ENCODE measurements at regions not wholly inside any gene's neighbourhood (a gene's known extent, or its start where the extent isn't known, plus 50 kb on each side); places are given as distances from the start of the nearest gene placed in this dataset.

GRCh38 chr6:15796844-15797243, 134.0 kb upstream of the DTNBP1 start:
- DNase-seq (ENCODE audit: low read depth), result no peak

GRCh38 chr6:15796130-15796771, 133.4 kb upstream of the DTNBP1 start:
- no peak for DNase-seq (ENCODE audit: low read depth)

GRCh38 chr6:15793826-15794225, 131.0 kb upstream of the DTNBP1 start:
- no peak for DNase-seq (ENCODE audit: low read depth)

- no peak for DNase-seq (ENCODE audit: low read depth)
These were observed 130.5 kb upstream of the DTNBP1 start for GRCh38 chr6:15793288-15793687.

- no peak for DNase-seq (ENCODE audit: low read depth)
These were observed 130.0 kb upstream of the DTNBP1 start for GRCh38 chr6:15792842-15793241.

- DNase-seq (ENCODE audit: low read depth), result no peak
These were observed 128.8 kb upstream of the DTNBP1 start for GRCh38 chr6:15791448-15792181.

GRCh38 chr6:15790116-15790515, 127.3 kb upstream of the DTNBP1 start:
- DNase-seq (ENCODE audit: low read depth), result no peak

- no peak for DNase-seq (ENCODE audit: low read depth)
These were observed 124.0 kb upstream of the DTNBP1 start for GRCh38 chr6:15786846-15787245.

GRCh38 chr6:15783484-15783883, 120.7 kb upstream of the DTNBP1 start:
- no peak for DNase-seq (ENCODE audit: low read depth)

- DNase-seq (ENCODE audit: low read depth), result no peak
These were observed 119.1 kb upstream of the DTNBP1 start for GRCh38 chr6:15781890-15782289.

GRCh38 chr6:15781333-15781732, 118.5 kb upstream of the DTNBP1 start:
- no peak for DNase-seq (ENCODE audit: low read depth)

- no peak for DNase-seq (ENCODE audit: low read depth)
These were observed 117.6 kb upstream of the DTNBP1 start for GRCh38 chr6:15780437-15780836.

GRCh38 chr6:15779726-15780125, 116.9 kb upstream of the DTNBP1 start:
- DNase-seq (ENCODE audit: low read depth), result no peak

GRCh38 chr6:15776458-15776980, 113.7 kb upstream of the DTNBP1 start:
- peak; percentile 21 for DNase-seq (ENCODE audit: low read depth)

- DNase-seq (ENCODE audit: low read depth), result no peak
These were observed 112.9 kb upstream of the DTNBP1 start for GRCh38 chr6:15775741-15776140.

GRCh38 chr6:15775076-15775634, 112.3 kb upstream of the DTNBP1 start:
- DNase-seq (ENCODE audit: low read depth), result no peak

GRCh38 chr6:15773806-15774410, 111.1 kb upstream of the DTNBP1 start:
- no peak for DNase-seq (ENCODE audit: low read depth)

GRCh38 chr6:15770347-15771143, 107.7 kb upstream of the DTNBP1 start:
- no peak for DNase-seq (ENCODE audit: low read depth)

GRCh38 chr6:15769511-15770018, 106.7 kb upstream of the DTNBP1 start:
- DNase-seq (ENCODE audit: low read depth), result no peak

- DNase-seq (ENCODE audit: low read depth), result no peak
These were observed 106.2 kb upstream of the DTNBP1 start for GRCh38 chr6:15768999-15769398.

- no peak for DNase-seq (ENCODE audit: low read depth)
These were observed 101.0 kb upstream of the DTNBP1 start for GRCh38 chr6:15763837-15764236.

GRCh38 chr6:15763364-15763763, 100.5 kb upstream of the DTNBP1 start:
- no peak for DNase-seq (ENCODE audit: low read depth)
